SK-N-SH (cell line): ENCODE measurements at regions not wholly inside any gene's neighbourhood (a gene's known extent, or its start where the extent isn't known, plus 50 kb on each side); places are given as distances from the start of the nearest gene placed in this dataset.

Experiments
- CHD2 ChIP-seq: fragments of 150-350 bp; IDR thresholded peaks from 2 replicates; pipeline ENCODE4 v1.6.1; 2018; ENCODE audit warnings: low read length; ENCODE audit not compliant: partially characterized antibody
- CTCF ChIP-seq: fragments of 200-600 bp; sonication (generic); IDR thresholded peaks from 2 replicates; pipeline ENCODE4 v1.6.1; 2017; ENCODE audit warnings: antibody characterized with exemption, mild to moderate bottlenecking, moderate library complexity
- EP300 ChIP-seq, 2 experiments: IDR thresholded peaks; 2 replicates each; pipeline versions ENCODE4 v1.4.0 to v1.6.1; 2012; ENCODE audit warnings: borderline replicate concordance in 1 of 2, low read depth in 1 of 2, low read length in 1 of 2
- EZH2phosphoT487 ChIP-seq: fragments of 200-600 bp; sonication (generic); IDR thresholded peaks from 2 replicates; pipeline ENCODE4 v1.6.1; 2017; ENCODE audit warnings: low read depth, mixed run types, mild to moderate bottlenecking, antibody characterized with exemption, moderate library complexity, borderline replicate concordance
- GABPA ChIP-seq: IDR thresholded peaks from 2 replicates; pipeline ENCODE4 v1.4.0; 2012; ENCODE audit warnings: low read depth, mild to moderate bottlenecking
- POLR2AphosphoS5 ChIP-seq: IDR thresholded peaks from 2 replicates; pipeline ENCODE4 v1.6.1; 2012; ENCODE audit warnings: low read depth, low read length
- RAD21 ChIP-seq: IDR thresholded peaks from 2 replicates; pipeline ENCODE4 v1.6.1; 2012; ENCODE audit warnings: mild to moderate bottlenecking, low read length
- REST ChIP-seq: IDR thresholded peaks from 2 replicates; pipeline ENCODE4 v1.6.1; 2012; ENCODE audit warnings: mild to moderate bottlenecking, low read depth, low read length, moderate library complexity
- SIN3A ChIP-seq: IDR thresholded peaks from 2 replicates; pipeline ENCODE4 v1.6.1; 2012; ENCODE audit warnings: low read depth, mild to moderate bottlenecking, low read length, moderate library complexity, borderline replicate concordance
- TAF1 ChIP-seq: IDR thresholded peaks from 2 replicates; pipeline ENCODE4 v1.6.1; 2012; ENCODE audit warnings: low read depth, mild to moderate bottlenecking, low read length, moderate library complexity, borderline replicate concordance
- USF2 ChIP-seq: fragments of 150-350 bp; IDR thresholded peaks from 2 replicates; pipeline ENCODE4 v1.6.1; 2017; ENCODE audit warnings: antibody characterized with exemption, low read length, low read depth, borderline replicate concordance
- YY1 ChIP-seq: IDR thresholded peaks from 2 replicates; pipeline ENCODE4 v1.4.0; 2012; ENCODE audit warnings: low read depth, mild to moderate bottlenecking

GRCh38 chr4:177810220-177810619 is 368.0 kb upstream of the AGA start:
- TF ChIP-seq POLR2AphosphoS5 = no peak
- TF ChIP-seq EZH2phosphoT487 = no peak
- TF ChIP-seq GABPA = no peak
- TF ChIP-seq RAD21 = no peak
- no peak for TF ChIP-seq CTCF
- no peak for TF ChIP-seq CHD2
- TF ChIP-seq YY1 = no peak
- TF ChIP-seq USF2 = no peak
- TF ChIP-seq REST = no peak
- TF ChIP-seq TAF1 = no peak
- no peak for TF ChIP-seq EP300 (IDR thresholded peaks at IDR 0.05; ENCODE audit: borderline replicate concordance in 1 of 2, low read depth in 1 of 2, low read length in 1 of 2)
- TF ChIP-seq SIN3A = no peak
